ENCODE measurements at regions not wholly inside any gene's neighbourhood (a gene's known extent, or its start where the extent isn't known, plus 50 kb on each side); places are given as distances from the start of the nearest gene placed in this dataset.

GRCh38 chr5:96280946-96281393, 152.1 kb downstream of the PCSK1 start:
- TF ChIP-seq CTCF (IDR thresholded peaks at IDR 0.05; ENCODE audit: low read length): no peak
- no peak for TF ChIP-seq EZH2 (IDR thresholded peaks at IDR 0.05; ENCODE audit: borderline replicate concordance, low read length)
